ENCODE measurements at regions not wholly inside any gene's neighbourhood (a gene's known extent, or its start where the extent isn't known, plus 50 kb on each side); places are given as distances from the start of the nearest gene placed in this dataset.

DNA sequence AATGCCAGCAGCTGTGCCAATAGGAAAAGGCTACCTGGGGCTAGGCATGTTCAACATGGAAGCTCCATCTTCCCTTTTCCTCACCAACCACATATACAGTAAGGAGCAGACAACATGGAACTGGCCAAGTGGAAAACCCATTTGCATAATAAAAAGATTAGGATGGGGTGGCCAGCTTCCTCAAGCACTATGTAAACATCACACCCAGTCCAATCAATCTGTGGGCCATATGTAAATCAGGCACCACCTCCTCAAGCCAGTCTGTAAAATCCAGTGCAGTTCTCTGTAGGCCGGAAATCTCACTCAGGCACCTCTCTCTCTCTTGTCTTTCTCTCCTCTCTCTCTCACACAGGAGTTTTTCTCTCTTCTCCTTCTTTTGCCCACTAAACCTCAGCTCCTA is 360.2 kb upstream of the GRIA1 start:
- DNase-seq (ENCODE audit: low spot score), result no peak

DNA sequence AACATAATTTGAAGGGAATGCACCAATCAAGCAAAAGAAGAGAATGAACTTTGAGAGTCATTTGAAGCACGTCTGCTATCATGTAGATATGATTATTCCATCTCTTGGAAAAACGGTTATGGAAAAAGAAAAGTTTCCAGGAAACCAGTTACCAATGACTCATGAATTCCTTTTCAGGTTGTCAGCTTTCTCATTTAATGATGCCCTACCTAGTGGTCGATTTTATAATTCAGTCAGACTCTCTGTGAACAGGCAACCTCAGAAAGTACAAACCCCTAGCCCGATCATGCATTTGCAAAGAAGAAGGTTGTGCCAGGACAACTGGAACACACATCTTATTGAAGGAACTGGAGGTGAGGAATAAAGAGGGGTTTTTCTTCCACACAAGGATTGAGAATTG is 355.1 kb upstream of the GRIA1 start:
- DNase-seq (ENCODE audit: low spot score), result no peak

DNA sequence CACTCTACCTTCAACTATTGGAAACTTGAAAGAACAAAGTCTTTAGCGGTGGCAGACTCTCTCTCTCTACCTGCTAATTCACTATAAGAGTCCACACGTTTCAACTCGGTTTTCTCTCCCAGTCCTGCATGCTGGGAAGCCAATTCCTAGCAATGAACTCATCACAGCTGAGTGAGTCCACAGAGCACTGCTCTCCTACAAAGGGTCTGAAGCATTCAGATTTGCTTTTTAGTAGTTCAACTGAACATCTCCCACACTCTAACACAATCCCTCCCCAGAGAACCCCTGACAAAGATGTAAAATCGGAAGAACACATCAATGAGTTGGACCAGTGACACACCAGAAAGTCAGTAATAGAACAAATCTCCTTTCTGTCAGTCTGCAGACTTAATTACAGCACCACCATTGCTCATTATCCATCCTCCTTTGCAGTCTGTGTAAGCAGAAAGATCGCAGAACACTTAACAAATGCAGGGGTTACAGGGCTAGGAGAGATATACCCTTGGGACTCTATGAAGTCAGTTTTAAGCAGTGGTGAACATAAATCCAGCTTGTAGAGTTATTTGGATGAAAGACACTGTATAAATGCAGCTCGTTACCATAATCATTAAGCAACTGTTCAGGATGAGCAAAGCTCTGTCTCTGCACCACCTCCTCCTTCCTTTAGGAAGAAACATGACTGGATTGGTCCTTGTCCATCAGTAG is 353.4 kb upstream of the GRIA1 start:
- DNase-seq (ENCODE audit: low spot score), result no peak

DNA sequence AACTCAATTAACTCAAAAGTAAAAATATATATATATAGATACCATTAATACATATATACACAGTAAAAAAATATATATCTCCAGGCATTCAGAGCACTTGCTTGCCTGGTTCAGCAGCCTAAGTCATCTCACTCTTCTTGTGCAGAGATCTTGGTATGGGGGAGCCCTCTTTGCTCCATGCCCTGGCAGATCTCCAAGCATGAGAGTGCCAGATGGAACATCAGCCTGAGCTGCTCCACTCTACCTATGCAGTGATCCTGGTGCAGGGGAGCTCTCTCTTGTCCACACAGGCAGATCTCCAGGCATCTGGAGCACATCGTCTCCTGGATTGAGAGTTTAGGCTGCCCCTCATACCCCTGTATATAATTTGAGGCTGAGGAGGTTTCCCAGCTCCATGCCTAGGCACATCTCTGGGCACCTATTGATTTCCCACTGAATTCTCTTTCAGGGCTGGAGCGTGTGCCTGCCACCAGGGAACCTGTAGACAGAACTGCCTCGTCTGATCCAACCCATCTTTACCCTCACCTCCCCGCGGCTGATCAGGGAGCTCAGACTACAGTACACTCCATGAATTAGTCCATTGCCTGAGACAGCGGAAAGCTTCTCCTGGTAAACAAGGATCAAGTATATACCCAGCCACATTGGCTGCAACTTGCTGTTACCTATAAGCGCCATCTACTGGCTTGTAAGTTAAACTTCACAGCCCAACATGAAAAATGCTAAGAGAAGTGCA is 342.4 kb upstream of the GRIA1 start:
- peak; percentile 18 for DNase-seq (ENCODE audit: low spot score)

DNA sequence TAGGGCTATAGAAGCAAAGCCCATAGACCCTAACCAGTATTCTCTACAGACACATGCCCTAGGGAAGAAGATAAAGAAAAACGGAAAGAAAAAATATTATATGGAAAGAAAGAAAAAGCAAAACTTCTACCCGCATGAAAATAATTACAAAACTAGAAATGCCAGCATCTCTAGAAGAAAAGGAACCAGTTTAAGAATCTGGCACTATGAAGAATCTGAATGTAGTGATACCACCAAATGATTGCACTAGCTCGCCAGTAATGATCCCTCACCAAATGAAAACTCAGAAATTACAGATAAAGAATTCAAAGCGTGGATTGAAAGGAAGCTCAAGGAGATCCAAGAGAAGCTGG is 341.9 kb upstream of the GRIA1 start:
- DNase-seq (ENCODE audit: low spot score), result no peak

DNA sequence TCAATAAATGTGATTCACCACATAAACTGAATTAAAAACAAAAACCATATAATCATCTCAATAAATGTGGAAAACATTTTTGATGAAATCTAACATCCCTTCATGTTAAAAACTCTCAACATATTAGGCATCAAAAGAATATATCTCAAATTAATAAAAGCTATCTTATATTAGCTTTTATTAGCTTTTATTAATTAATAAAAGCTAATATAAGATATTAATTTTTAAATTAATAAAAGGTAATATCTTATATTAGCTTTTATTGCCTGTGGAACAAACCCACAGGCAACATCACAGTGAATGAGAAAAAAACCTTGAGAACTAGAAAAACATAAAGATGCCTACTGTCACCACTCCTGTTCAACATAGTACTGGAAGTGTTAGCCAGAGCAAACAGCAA is 338.9 kb upstream of the GRIA1 start:
- DNase-seq (ENCODE audit: low spot score), result no peak

DNA sequence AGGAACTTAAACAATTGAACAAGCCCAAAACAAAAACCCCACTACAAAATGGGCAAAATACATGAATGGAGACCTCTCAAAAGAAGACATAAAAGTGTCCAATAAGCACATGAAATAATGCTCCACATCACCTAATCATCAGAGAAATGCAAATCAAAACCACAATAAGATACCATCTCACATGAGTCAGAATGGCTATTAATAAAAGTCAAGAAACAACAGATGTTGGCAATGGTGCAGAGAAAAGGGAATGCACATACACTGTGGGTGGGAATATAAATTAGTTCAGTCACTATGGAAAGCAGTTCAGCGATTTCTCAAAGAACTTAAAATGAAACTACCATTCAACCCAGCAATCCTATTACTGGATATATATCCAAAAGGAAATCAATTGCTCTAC is 337.4 kb upstream of the GRIA1 start:
- DNase-seq (ENCODE audit: low spot score), result no peak

DNA sequence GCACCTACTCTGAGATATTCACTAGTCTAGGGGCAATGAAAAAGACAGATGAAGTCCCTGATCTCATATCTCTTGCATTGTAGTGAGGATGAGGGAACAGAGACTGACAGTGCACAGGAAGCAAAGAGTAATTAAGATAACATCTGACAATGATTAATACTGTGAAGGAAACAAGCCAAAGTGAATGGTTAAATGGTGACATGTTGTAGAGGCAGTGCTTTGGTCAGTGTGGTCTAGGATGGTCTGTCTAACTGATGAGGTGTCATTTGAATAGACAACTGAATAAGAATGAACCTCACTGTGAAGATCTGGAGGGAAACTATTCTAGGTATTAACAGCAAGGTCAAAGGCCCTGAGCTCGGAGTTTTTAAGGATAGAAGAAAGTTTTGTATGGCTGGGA is 333.3 kb upstream of the GRIA1 start:
- DNase-seq (ENCODE audit: low spot score), result no peak

DNA sequence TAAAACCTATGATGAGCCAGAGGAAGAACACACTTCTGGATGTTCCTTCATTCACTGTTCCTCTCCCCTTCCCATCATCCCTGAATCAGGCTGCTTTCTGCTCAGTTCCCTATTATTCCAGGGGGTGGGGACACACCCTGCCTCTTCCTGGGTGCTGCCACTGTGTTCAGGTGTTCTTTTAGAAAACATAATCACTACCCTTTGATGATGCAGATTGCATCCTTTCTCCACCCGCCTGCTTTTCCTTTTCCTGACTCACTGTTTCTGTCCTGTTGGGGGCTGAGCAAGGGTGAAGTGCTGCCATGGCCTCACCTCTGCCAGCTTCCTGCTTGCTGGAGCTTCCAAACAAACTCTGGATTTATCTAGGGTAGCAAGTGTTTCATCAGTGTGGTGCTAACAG is 331.9 kb upstream of the GRIA1 start:
- no peak for DNase-seq (ENCODE audit: low spot score)

DNA sequence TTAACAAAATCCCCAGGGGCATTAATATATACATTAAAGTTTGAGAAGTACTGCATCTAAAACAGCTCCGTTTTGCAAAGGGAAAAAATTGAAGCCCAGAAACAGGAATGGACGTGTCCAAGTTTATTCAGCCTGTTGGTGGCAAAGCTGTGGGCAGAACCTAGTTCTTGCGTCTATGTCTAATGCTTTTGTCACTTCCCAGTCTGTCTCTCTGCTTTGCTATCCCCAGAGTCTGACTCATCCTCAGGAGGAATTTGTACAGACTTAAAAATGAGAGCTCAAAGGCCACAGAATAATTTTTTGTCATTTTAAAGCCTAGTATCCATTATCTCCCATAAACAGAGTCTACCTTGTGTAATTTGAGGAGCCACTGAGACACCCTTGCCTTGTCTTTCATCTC is 330.9 kb upstream of the GRIA1 start:
- DNase-seq (ENCODE audit: low spot score), result no peak

DNA sequence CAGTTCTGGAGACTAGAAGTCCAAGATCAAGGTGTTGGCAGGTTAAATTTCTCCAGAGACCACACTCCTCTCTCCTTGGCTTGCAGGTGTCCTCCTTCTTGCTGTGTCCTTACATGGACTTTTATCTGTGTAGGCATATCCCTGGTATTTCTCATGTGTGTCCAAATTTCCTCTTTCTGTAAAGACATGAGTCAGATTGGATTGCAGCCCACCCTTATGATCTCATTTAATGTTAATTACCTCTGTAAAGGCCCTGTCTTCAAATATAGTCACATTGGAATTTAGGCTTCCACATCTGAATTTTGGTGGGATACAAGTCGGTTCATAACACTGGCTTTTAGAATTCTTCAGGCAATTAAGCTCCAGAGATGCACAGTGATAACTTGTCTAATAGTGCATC is 322.2 kb upstream of the GRIA1 start:
- DNase-seq (ENCODE audit: low spot score), result no peak

DNA sequence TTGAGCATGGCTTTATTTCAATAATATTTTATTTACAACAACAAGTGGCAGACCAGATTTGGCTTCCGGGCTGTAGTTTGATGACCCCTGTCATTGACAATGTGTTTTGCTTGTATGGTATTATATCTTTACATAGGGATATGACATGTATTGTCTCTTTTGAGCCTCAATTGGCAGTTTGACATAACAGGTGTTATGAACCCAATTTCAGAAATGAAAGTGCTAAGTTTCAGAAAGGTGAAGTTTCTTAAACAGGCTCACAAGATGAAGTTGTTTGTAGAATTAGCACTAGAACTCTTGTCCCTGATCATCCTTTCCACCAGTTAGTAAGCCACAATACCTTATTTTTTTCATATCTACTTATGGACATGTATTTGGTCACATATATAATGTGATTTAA is 303.0 kb upstream of the GRIA1 start:
- DNase-seq (ENCODE audit: low spot score), result no peak

DNA sequence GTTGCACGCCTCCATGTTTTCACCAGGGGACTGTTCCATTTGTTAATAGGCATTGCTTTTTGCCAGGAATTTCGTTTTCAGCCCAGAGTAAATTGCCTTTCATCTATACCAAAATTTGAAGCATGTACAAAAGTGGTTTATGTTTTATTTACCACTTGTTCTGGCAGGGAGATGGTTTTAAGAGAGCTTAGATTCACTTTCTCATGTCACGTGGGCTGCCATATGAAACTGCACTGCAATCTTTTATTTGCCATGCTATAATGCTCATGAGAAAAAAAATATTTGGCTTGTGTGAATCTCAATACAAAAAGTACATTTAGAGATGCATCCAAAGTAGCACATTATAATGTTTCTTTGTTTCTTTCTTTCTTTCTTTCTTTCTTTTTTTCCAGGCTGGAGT is 284.1 kb upstream of the GRIA1 start:
- no peak for DNase-seq (ENCODE audit: low spot score)

DNA sequence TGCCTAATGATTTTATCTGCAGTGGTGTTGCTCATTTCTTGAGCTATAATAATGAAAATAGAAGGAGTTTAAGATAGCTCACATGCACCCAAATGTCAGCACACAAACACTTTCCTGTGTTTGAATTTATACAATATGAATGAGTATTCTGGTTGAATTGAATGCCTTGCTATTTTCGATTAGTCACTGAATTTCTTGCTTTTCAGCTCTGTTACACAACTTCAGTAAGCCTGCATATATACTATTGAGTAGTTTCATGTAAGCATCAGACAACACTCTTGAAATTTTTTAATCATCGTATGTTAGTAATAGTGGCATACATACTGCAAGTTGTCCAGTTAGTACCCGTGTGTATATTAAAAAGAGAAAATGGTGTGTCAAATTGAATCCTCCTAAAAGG is 281.5 kb upstream of the GRIA1 start:
- DNase-seq (ENCODE audit: low spot score), result no peak

DNA sequence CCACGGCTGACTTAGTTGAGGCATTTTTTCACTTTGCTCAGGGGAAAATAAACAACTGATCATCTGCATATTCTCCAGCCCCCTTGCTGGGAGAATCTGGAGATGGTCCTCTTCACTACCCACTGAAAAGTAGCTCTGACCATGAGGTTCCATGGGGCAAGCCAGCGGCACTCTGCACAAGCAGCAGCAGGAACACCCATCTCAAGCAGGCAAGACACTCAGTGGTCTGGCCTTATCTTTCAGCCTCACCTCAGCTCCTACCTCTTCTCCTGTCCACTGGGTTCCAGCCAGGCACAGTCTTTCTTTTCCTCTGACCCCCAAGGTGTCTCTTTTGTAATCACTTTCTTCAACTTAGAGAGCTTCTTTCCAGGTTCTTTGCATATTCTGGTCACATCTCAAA is 280.8 kb upstream of the GRIA1 start:
- DNase-seq (ENCODE audit: low spot score), result no peak

DNA sequence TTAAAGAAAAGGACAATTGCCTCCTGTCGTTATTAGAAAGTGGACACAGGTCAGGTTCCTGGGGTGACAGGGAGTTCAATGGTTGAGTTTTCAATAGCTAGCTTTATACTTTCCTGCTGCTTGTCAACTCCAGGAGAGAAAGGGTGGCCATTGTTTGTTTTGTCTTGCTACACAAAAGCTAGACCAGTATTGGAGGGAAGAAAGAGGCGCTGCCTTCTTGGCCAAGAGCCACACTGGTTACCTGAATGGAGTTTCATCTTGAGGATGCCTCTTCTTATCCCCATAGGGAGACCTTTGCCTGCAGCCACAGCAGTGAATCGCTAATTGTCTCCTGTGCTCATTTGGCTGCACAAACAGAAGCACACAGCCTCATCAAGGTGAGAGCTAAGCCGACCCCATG is 279.4 kb upstream of the GRIA1 start:
- DNase-seq (ENCODE audit: low spot score), result no peak

DNA sequence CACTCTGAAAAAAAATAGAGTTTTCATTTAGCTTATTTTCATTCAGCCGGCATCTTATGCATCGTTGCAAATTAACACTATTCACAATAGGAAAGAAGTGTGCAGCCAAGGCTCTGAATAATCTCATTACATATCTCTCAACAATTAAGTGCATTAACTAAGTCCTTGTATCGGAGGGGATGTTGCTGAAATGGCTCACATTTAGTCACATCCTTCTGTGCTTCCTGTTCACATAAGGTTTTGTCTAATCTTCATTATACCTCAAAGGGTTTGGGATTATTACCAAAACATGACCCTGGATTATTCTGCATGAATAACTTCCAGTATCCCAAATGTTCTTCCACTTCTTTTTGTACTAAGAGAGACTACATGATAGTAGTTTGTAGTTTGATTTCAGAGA is 278.0 kb upstream of the GRIA1 start:
- DNase-seq (ENCODE audit: low spot score), result no peak

DNA sequence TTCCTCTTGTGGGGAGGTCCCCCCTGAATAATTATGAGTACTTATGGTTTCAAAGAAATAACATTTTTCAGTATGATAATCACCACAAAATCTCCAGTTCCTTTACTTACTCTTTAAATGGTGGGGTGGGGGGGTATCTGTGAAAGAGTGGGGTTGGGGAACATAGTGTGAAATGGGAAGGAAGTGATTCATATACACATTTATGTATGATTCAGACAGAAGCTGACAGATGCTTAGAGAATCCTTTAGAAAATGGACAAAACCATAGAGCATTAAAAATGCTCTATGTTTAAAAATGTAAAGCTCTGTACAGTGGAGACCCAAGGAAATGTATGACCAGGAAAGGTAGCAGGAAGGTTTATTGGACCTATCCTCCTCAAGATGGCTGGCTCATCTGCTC is 267.5 kb upstream of the GRIA1 start:
- no peak for DNase-seq (ENCODE audit: low spot score)

DNA sequence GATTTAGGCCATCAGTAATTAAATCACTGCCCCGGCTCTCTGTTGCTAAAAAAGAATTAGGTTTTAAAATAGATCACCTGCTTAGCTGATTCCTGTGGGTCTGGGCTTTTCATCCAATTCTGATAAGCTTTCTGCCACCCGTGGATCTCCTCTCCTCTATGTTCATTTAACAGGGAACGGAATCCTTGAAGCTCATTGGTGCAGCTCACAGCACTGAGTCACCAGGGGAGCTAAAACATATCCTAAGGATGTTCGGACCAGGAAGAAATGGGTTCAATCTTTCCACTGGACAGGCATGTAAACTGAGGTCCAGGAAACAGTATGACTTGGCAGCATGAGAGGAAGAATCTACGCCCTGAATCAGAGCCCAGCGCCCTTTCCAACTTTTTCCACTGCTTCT is 267.1 kb upstream of the GRIA1 start:
- DNase-seq (ENCODE audit: low spot score), result no peak

DNA sequence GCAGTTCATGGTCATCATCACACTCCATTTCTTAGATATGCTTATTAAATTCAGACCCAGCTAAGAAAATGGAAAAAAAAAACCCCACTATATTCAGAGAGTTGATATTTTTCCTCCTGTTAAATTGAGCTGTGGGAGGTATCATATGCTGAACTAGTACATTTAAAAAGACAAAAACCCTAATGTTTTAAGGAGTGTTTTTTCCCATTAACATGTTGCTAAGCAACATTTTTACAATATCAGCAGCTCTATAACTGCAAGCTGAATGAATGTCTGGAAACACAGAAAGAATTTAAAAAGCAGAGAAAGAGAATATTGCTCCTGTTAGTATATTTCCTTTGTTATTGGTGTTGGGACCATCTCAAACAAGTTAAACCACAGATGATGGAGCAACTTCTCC is 265.8 kb upstream of the GRIA1 start:
- no peak for DNase-seq (ENCODE audit: low spot score)

DNA sequence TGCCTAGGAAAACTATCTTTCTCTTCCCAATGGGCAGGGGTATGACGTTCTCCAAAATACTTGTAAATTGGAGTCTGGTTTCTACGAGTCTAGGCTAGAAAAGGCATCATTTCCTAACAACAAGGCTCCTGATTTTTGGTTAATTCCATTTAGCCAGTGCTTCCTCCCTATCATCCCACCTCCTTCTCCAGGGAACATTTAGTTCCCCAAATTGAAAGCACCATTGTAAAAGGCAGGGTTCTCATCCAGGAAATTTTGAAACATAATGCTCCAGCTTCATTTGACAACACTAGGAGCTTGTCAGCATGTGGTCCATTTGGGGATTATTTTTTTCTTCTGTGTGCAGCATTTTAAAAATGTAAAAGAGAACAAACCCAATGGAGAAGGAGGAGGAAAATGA is 256.5 kb upstream of the GRIA1 start:
- DNase-seq (ENCODE audit: low spot score), result no peak

DNA sequence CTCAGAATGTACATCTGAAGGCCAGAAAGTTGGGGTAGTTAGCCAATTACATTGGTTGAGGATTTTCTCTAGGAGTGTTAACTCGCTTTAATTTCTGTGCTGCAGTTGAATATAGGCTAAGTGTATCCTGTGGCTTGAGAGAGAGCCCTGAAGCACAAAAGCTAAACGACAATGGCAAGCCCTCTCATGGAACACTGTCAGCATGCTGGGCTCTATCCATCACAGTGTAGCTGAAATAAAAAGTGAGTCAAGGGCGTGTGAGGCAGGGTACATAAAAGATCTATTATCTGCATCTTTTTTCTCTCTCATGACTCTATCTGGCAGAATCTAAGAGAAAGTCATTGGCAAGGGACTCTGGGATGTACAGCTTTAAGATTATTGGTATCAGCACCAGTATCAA is 254.2 kb upstream of the GRIA1 start:
- DNase-seq (ENCODE audit: low spot score), result no peak

DNA sequence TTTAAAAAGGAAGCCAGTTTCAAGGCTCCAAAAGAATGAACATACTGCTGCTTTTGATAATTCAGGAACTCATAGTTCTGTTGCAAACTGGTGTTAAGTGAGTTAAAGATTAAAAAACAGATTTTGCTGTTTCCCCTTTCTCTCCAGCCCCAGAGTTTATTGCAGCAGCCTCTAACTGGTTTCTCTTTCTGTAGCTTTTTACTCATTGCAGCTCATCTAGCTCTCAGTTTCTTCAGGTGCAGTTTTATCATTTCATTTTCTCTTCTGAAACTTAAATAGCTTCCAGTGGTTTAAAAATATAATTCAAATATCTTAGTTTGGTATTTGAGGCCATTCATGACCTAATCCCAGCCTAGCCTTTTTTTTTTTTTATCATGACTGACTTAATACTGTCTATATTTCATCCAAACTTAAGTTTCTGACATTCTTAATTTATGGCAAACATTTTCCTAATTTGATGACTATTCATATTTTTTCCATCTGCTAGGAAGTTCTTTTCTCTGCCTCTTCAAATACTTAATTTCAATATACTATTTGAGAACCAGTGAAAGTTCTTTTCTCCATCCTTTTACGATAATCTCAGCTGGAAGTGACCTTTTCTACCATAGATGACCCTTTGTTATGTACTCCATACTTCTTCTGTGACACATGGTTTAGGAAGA is 252.7 kb upstream of the GRIA1 start:
- no peak for DNase-seq (ENCODE audit: low spot score)

DNA sequence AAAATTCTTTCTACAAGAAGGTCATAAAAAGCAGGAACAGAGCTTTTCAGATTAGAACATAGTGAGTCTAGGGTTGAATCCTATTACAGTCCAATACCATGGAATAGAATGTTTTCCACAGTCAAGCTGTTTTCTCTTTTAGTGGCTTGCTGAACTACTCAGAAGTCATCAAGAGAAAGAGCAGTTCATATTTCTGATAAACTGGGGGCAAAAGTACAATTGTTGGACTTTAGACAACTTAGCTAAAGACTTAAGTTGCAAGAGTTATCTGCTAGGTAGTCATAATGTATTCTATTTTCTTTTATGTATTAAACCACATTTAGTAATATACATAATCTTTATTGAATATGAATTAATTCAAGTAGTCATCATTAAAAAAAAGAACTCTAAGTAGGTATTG is 233.1 kb upstream of the GRIA1 start:
- no peak for DNase-seq (ENCODE audit: low spot score)

Data from putamen (tissue), 1 donor.